ENCODE measurements at regions not wholly inside any gene's neighbourhood (a gene's known extent, or its start where the extent isn't known, plus 50 kb on each side); places are given as distances from the start of the nearest gene placed in this dataset.

DNA sequence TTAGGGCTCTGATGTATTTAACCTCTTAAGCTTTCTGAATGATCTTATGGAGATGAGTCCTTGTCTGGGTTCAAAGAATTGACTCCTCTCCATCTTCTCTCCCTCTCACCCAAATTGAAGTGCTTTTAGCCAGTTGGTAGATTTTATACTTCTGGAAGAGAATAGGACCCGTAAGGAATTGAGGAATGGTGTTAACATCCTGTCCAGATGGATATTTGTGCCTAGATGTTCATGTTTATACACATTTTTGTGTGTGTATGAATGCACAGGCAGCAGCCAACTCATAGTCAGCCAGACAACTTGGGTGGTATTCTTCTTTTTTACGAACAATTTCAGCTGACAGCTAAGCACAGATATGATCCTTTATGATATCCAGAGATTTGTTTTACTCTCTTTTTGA lies 449.6 kb upstream of the RGS6 start:
- no peak for TF ChIP-seq POLR2A (IDR thresholded peaks at IDR 0.05)
- TF ChIP-seq, protein P1, sequence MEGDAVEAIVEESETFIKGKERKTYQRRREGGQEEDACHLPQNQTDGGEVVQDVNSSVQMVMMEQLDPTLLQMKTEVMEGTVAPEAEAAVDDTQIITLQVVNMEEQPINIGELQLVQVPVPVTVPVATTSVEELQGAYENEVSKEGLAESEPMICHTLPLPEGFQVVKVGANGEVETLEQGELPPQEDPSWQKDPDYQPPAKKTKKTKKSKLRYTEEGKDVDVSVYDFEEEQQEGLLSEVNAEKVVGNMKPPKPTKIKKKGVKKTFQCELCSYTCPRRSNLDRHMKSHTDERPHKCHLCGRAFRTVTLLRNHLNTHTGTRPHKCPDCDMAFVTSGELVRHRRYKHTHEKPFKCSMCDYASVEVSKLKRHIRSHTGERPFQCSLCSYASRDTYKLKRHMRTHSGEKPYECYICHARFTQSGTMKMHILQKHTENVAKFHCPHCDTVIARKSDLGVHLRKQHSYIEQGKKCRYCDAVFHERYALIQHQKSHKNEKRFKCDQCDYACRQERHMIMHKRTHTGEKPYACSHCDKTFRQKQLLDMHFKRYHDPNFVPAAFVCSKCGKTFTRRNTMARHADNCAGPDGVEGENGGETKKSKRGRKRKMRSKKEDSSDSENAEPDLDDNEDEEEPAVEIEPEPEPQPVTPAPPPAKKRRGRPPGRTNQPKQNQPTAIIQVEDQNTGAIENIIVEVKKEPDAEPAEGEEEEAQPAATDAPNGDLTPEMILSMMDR (IDR thresholded peaks at IDR 0.05 in 4 of 5, conservative IDR thresholded peaks at IDR 0.05 in 1 of 5) = no peak
- H3K4me1 ChIP-seq = no peaks in the 10 kb centered on the region
- no peak for ATAC-seq
- no peak for DNase-seq
- H3K9me3 ChIP-seq = no peaks in the 10 kb centered on the region
- no peaks in the 10 kb centered on the region for H3K36me3 ChIP-seq
- no peak overlapping the region for H3K27ac ChIP-seq
- H3K27me3 ChIP-seq = no peaks in the 10 kb centered on the region
- in situ Hi-C loops (cut with MboI; ENCODE audit: low sequenced_read_pairs in 4 of 4) (no loop called here), intact Hi-C loops (cut with DNase I; ENCODE audit: low total_unique reads) (no loop called here)
- no peak overlapping the region for H3K4me3 ChIP-seq

DNA sequence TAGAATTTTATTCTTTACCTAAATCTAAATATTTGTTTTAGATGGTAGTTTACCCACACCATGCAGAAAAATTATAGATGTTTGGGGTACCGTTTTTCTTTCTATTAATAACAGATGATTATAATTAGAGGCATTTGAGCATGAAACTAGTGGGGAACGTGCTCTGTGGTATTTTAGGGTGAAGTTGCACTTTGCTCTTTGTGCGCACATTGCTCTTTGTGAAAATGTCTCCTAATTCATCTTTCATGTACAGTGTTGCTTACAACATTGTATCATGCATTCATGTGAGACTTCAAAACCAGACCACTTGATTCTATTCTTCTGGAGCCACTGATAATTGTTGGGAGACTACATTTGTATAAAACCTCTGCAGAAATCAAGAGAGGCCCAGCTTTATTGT lies 449.1 kb upstream of the RGS6 start:
- intact Hi-C loops (cut with DNase I; ENCODE audit: low total_unique reads) = no loop called here
- no peak for TF ChIP-seq POLR2A (IDR thresholded peaks at IDR 0.05)
- TF ChIP-seq, protein P1 (IDR thresholded peaks at IDR 0.05 in 4 of 5, conservative IDR thresholded peaks at IDR 0.05 in 1 of 5) = no peak

DNA sequence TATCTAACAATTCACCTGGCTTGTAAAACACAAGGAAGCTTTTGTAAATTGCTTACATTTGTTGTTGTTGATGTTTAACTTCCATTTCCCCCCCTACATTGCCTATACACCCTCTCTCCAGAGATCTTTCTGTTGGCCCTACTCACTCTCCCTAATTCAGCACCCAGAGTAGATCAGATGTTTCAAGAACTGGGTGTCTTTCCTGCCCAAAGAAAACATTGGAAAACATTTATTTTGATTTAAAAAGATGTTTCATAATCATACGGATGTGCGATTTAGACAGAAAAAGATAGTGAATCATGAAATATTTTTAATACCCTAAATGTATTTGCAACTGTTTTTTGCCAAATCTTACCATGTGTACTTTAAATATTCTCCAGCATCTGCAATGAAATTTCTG lies 446.4 kb upstream of the RGS6 start:
- Histone ChIP-seq H3K4me3 (no peak overlapping the region), H3K4me1 (no peaks in the 10 kb centered on the region), H3K9me3 (no peaks in the 10 kb centered on the region), H3K27me3 (no peaks in the 10 kb centered on the region), H3K27ac (no peak overlapping the region), H3K36me3 (no peaks in the 10 kb centered on the region)
- no peak for DNase-seq
- no peak for TF ChIP-seq POLR2A (IDR thresholded peaks at IDR 0.05)
- TF ChIP-seq, protein P1 (IDR thresholded peaks at IDR 0.05 in 4 of 5, conservative IDR thresholded peaks at IDR 0.05 in 1 of 5) = no peak
- in situ Hi-C loops (cut with MboI; ENCODE audit: low sequenced_read_pairs in 4 of 4) (no loop called here), intact Hi-C loops (cut with DNase I; ENCODE audit: low total_unique reads) (no loop called here)
- ATAC-seq = no peak

More for the DNA sequence above, 449.1 kb upstream of the RGS6 start:
- ATAC-seq (no peak), DNase-seq (no peak)
- H3K36me3 ChIP-seq = no peaks in the 10 kb centered on the region
- in situ Hi-C loops (cut with MboI; ENCODE audit: low sequenced_read_pairs in 4 of 4) = no loop called here
- H3K4me3 ChIP-seq = no peak overlapping the region
- no peaks in the 10 kb centered on the region for H3K27me3 ChIP-seq
- H3K27ac ChIP-seq = no peak overlapping the region
- no peaks in the 10 kb centered on the region for H3K9me3 ChIP-seq
- H3K4me1 ChIP-seq = no peaks in the 10 kb centered on the region

DNA sequence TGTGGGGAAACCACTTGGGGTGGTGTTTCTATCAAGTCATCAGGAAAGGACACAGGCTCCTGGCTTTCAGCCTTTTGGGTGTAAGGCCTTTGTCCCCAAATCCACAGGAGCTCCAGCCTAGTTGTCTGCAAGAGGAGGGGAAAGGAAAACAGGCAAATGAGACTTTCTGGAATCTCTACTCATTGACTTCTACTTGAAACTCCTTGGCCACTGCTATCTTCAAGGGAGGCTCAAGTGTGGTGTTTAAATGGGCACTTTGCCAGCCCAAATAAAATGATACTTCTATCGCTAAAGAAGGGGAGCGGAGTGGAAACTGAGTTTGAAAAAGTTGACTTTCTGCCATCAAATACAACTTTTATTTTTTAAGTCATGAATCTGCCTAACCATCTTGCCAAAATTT lies 445.9 kb upstream of the RGS6 start:
- DNase-seq = no peak
- in situ Hi-C loops (cut with MboI; ENCODE audit: low sequenced_read_pairs in 4 of 4) (no loop called here), intact Hi-C loops (cut with DNase I; ENCODE audit: low total_unique reads) (no loop called here)
- Histone ChIP-seq H3K27ac (no peak overlapping the region), H3K36me3 (no peaks in the 10 kb centered on the region), H3K27me3 (no peaks in the 10 kb centered on the region), H3K4me1 (no peaks in the 10 kb centered on the region), H3K9me3 (no peaks in the 10 kb centered on the region), H3K4me3 (no peak overlapping the region)
- TF ChIP-seq POLR2A (IDR thresholded peaks at IDR 0.05) = no peak
- TF ChIP-seq, protein P1 (IDR thresholded peaks at IDR 0.05 in 4 of 5, conservative IDR thresholded peaks at IDR 0.05 in 1 of 5) = no peak
- no peak for ATAC-seq

DNA sequence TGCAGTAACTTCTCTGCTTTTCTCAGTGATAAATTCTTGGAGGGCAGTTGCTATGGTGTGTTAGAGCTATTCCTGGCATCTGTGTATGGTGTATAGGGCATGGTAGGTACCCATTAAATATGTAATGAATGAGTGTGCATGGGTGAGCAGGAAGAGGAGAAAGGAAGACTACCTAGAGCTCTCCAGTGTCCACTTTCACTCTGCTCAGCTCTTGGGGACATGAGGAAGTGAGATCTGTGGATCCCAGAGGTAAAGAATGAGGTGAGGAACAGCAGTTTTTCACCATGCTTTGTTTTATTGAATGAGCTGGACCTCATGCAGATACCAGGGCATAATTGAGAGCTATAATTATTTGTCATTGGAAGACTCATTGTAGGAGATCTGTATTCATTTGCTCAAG lies 444.8 kb upstream of the RGS6 start:
- intact Hi-C loops (cut with DNase I; ENCODE audit: low total_unique reads) = no loop called here

More for the DNA sequence above, 444.8 kb upstream of the RGS6 start:
- H3K4me3 ChIP-seq = no peak overlapping the region
- TF ChIP-seq, protein P1 (IDR thresholded peaks at IDR 0.05 in 4 of 5, conservative IDR thresholded peaks at IDR 0.05 in 1 of 5) = no peak
- TF ChIP-seq POLR2A (IDR thresholded peaks at IDR 0.05) = no peak
- no peaks in the 10 kb centered on the region for H3K9me3 ChIP-seq
- in situ Hi-C loops (cut with MboI; ENCODE audit: low sequenced_read_pairs in 4 of 4) = no loop called here
- H3K36me3 ChIP-seq = no peaks in the 10 kb centered on the region
- DNase-seq = no peak
- no peak for ATAC-seq
- no peaks in the 10 kb centered on the region for H3K4me1 ChIP-seq
- H3K27ac ChIP-seq = no peak overlapping the region
- no peaks in the 10 kb centered on the region for H3K27me3 ChIP-seq

All from gastrocnemius medialis (tissue), 4 donors.